K562 (cell line): ENCODE measurements at regions not wholly inside any gene's neighbourhood (a gene's known extent, or its start where the extent isn't known, plus 50 kb on each side); places are given as distances from the start of the nearest gene placed in this dataset.

ENCODE experiments used
- ATAC-seq: fragments of 200-7000 bp; cut with Tn5 transposase; 3 replicates; pipeline ENCODE4 v1.9.1; 2020; ENCODE audit warnings: moderate library complexity
- BruUV-seq: library from RNA; stranded (reverse); fragments of 400-500 nt; replicated peaks from 2 replicates; lab custom pipeline; 2021; lab: Mats Ljungman, UMichigan
- CTCF ChIA-PET: fragments of 300-600 bp; formaldehyde crosslinking; extraction: SDS; loops from one replicate; lab custom pipeline; 2021; ENCODE audit warnings: low intra/inter-chr PET ratio; lab: Yijun Ruan, JAX
- POLR2A ChIA-PET: fragments of 300-600, 350-650 bp; sonication (Branson Sonifier 250); formaldehyde crosslinking; extraction: SDS; loops from one replicate; lab custom pipeline; 2021; ENCODE audit warnings: antibody characterized with exemption, inconsistent platforms; lab: Yijun Ruan, JAX
- DNase-seq, 4 experiments: peaks; one replicate each; pipeline versions ENCODE4 v3.0.0 to v3.0.0-alpha.2; 2011 to 2018; ENCODE audit warnings: low spot score in 3 of 4, mixed read lengths in 3 of 4; ENCODE audit errors: extremely low read depth in 1 of 4
- FAIRE-seq: peaks from 2 replicates; lab custom pipeline; 2011; peaks lifted over from hg19 to GRCh38; lab: Jason Lieb, UNC
- H2AFZ ChIP-seq: 2 replicates; pipeline ENCODE4 v1.6.0; 2011; ENCODE audit warnings: low read depth, low read length, control low read depth, inconsistent platforms
- H3K27ac ChIP-seq: fragments of 200-600 bp; 3 replicates; pipeline ENCODE4 v1.8.0; 2011; ENCODE audit warnings: low read depth, mild to moderate bottlenecking, control low read depth, inconsistent platforms, low read length, moderate library complexity, mixed read lengths; ENCODE audit errors: extremely low read depth
- H3K27me3 ChIP-seq, 2 experiments: fragments of 300-600 bp in 1 of 2; 2 replicates in 1 of 2; 3 replicates in 1 of 2; pipeline versions ENCODE4 v1.6.0 to v1.8.0; 2011; ENCODE audit warnings: inconsistent platforms in 2 of 2, low read length in 2 of 2, mild to moderate bottlenecking in 1 of 2, mixed read lengths in 1 of 2, moderate library complexity in 1 of 2; ENCODE audit not compliant: control insufficient read depth in 2 of 2, insufficient read depth in 2 of 2
- H3K36me3 ChIP-seq: fragments of 300-600 bp; 3 replicates; pipeline ENCODE4 v1.8.0; 2011; ENCODE audit warnings: mild to moderate bottlenecking, low read length, inconsistent platforms; ENCODE audit not compliant: control insufficient read depth, insufficient read depth
- H3K4me1 ChIP-seq, 2 experiments: fragments of 200-600 bp in 1 of 2; replicated peaks in 1 of 2; 2 replicates in 1 of 2; 3 replicates in 1 of 2; pipeline versions ENCODE4 v1.5.1 to v1.8.0; 2011; ENCODE audit warnings: inconsistent platforms in 2 of 2, low read length in 2 of 2, mild to moderate bottlenecking in 1 of 2, mixed read lengths in 1 of 2, moderate library complexity in 1 of 2; ENCODE audit not compliant: control insufficient read depth in 2 of 2, insufficient read depth in 2 of 2
- H3K4me2 ChIP-seq: 2 replicates; pipeline ENCODE4 v1.6.1; 2011; ENCODE audit warnings: low read length, control low read depth, inconsistent platforms, mixed read lengths; ENCODE audit not compliant: insufficient read depth
- H3K4me3 ChIP-seq: fragments of 200-600 bp; sonication (generic), shearing (Covaris generic); 2 replicates; pipeline ENCODE4 v1.5.1; 2016; ENCODE audit warnings: control low read depth, inconsistent platforms
- H3K79me2 ChIP-seq: fragments of 200-600 bp; 3 replicates; pipeline ENCODE4 v1.8.0; 2011; ENCODE audit warnings: low read length, inconsistent platforms; ENCODE audit not compliant: control insufficient read depth, insufficient read depth
- H3K9ac ChIP-seq, 2 experiments: 2 replicates each; pipeline versions ENCODE4 v1.6.0 to v1.6.1; 2011; ENCODE audit warnings: low read depth in 2 of 2, low read length in 2 of 2, control low read depth in 1 of 2, inconsistent platforms in 1 of 2, mild to moderate bottlenecking in 1 of 2, mixed read lengths in 1 of 2; ENCODE audit not compliant: insufficient read depth in 1 of 2
- H3K9me1 ChIP-seq: one replicate; pipeline ENCODE4 v1.6.0; 2011; ENCODE audit warnings: inconsistent platforms, mild to moderate bottlenecking, low read length, moderate library complexity; ENCODE audit not compliant: control insufficient read depth, insufficient read depth
- H3K9me3 ChIP-seq: replicated peaks from 2 replicates; pipeline ENCODE4 v1.5.1; 2011; ENCODE audit warnings: low read depth, low read length, inconsistent platforms; ENCODE audit not compliant: control insufficient read depth, insufficient read depth
- H4K20me1 ChIP-seq: replicated peaks from 2 replicates; pipeline ENCODE4 v1.6.1; 2011; ENCODE audit warnings: low read length, inconsistent platforms, mixed read lengths; ENCODE audit not compliant: control insufficient read depth, insufficient read depth
- BHLHE40 ChIP-seq: IDR thresholded peaks from 2 replicates; pipeline ENCODE4 v1.6.1; 2011; ENCODE audit warnings: low read length, improper control_type of control experiment
- CEBPB ChIP-seq: fragments of 450-650 bp; IDR thresholded peaks from 2 replicates; pipeline ENCODE4 v1.6.1; 2016; ENCODE audit warnings: missing genetic modification characterization, missing compliant biosample characterization
- ELF2 ChIP-seq: fragments of 250-450 bp; sonication (Bioruptor Pico); IDR thresholded peaks from 2 replicates; pipeline ENCODE4 v1.5.0; 2021; ENCODE audit warnings: mild to moderate bottlenecking
- GATA2 ChIP-seq: sonication (generic); formaldehyde crosslinking; IDR thresholded peaks from 2 replicates; pipeline ENCODE4 v1.4.0; 2020; ENCODE audit warnings: mild to moderate bottlenecking, missing genetic modification reagents
- MTA3 ChIP-seq: fragments of 450-650 bp; formaldehyde crosslinking; IDR thresholded peaks from 2 replicates; pipeline ENCODE4 v1.6.1; 2017; ENCODE audit warnings: mild to moderate bottlenecking, borderline replicate concordance
- PCBP2 ChIP-seq: fragments of 200-400 bp; formaldehyde crosslinking; IDR thresholded peaks from 2 replicates; pipeline ENCODE4 v1.6.1; 2018; ENCODE audit warnings: low read length, low read depth, mild to moderate bottlenecking, moderate library complexity; ENCODE audit not compliant: poor library complexity, severe bottlenecking
- RFX7 ChIP-seq: fragments of 250-450 bp; sonication (Bioruptor Pico); IDR thresholded peaks from 2 replicates; pipeline ENCODE4 v1.5.1; 2021; ENCODE audit warnings: mild to moderate bottlenecking
- SMAD4 ChIP-seq: fragments of 250-450 bp; sonication (Bioruptor Pico); conservative IDR thresholded peaks from 2 replicates; pipeline ENCODE4 v1.8.0; 2021; ENCODE audit warnings: inconsistent platforms, mild to moderate bottlenecking, moderate library complexity
- ZKSCAN8 ChIP-seq: fragments of 200-800 bp; sonication (Bioruptor generic); IDR thresholded peaks from 2 replicates; pipeline ENCODE4 v1.6.1; 2016; ENCODE audit warnings: missing genetic modification characterization, missing compliant biosample characterization
- WGBS: fragments of 100-300 bp; shearing (Covaris generic); methylation state at CpG from one replicate; pipeline ENCODE4 v1.1.6; 2016; ENCODE audit warnings: low coverage, mixed read lengths; ENCODE audit not compliant: insufficient coverage; ENCODE audit errors: missing lambda C conversion rate; 5-methylcytosine and 5-hydroxymethylcytosine counted together
- in situ Hi-C: fragments of 300-500 bp; cut with MboI; formaldehyde crosslinking; loops from 4 replicates; pipeline ENCODE4 v1.15.0; 2018; ENCODE audit warnings: inconsistent platforms, mixed read lengths
- intact Hi-C: fragments of 100-400 bp; cut with micrococcal nuclease; formaldehyde crosslinking; loops from 2 replicates; pipeline ENCODE4 v1.14.2; 2022
- TF ChIP-seq, protein P1 (sequence below): sonication (generic); formaldehyde crosslinking; IDR thresholded peaks from 2 replicates; pipeline ENCODE4 v1.8.1; 2023; ENCODE audit warnings: mild to moderate bottlenecking, missing genetic modification reagents
- TF ChIP-seq, protein P2 (sequence below): fragments of 250-450 bp; sonication (Bioruptor Pico); IDR thresholded peaks from 2 replicates; pipeline ENCODE4 v1.8.0; 2022; ENCODE audit warnings: inconsistent platforms, mild to moderate bottlenecking, moderate library complexity, borderline replicate concordance

DNA sequence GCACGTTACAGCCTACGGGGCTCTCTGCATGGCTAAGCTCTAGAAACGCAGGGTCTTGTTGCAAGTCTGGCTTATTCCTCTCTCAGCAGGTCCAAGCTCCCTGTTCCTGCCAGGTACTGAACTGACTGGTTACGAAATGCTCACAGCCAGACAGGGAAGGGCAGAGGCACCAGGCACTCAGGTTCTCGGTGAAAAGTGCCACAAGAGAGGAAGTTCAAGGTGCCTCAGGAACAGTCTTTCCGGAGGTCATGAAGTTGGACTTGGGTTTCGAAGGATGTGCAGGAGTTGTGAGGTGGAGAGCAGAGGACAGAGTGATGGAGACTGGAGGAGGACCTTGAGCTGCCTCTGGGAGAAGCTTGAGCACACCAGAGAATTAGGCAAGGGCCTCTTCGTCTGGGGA is 124.7 kb upstream of the GSE1 start:
- in situ Hi-C loops (no loop called here), intact Hi-C loops (no loop called here)
- peaks cover 10% of the 10 kb centered on the region; the same call in 1 of the 2 replicates for H4K20me1 ChIP-seq
- H3K4me1 ChIP-seq: peaks cover 18 to 64% of the 10 kb centered on the region in 2 experiments
- no peak overlapping the region for H3K9ac ChIP-seq
- ATAC-seq (no peak), DNase-seq (no peak), FAIRE-seq (no peak)
- no peak overlapping the region for H3K4me3 ChIP-seq
- no peaks in the 10 kb centered on the region for H3K9me1 ChIP-seq
- H3K4me2 ChIP-seq: no peak overlapping the region
- H2AFZ ChIP-seq: no peak overlapping the region
- BruUV-seq: no TSS peak
- peaks cover 27% of the 10 kb centered on the region for H3K79me2 ChIP-seq
- no peak for TF ChIP-seq BHLHE40
- peak; percentile 34; the same call in 1 of the 2 replicates for TF ChIP-seq CEBPB (tag)
- no peak for TF ChIP-seq ZKSCAN8
- CTCF ChIA-PET: no interaction called here
- POLR2A ChIA-PET: interaction anchor here (0.5 to 1.8 kb wide), 3 partner anchors 11 to 187 kb away, joined by 3 to 8 read pairs (median 3); no protein-coding TSS in a partner anchor
- no peak overlapping the region for H3K27ac ChIP-seq
- H3K9me3 ChIP-seq: no peaks in the 10 kb centered on the region
- H3K36me3 ChIP-seq: peaks cover 3% of the 10 kb centered on the region; the same call in 2 of the 3 replicates
- 73% methylated on average over 8 of the region's 8 CpGs for WGBS
- H3K27me3 ChIP-seq: no peaks in the 10 kb centered on the region

DNA sequence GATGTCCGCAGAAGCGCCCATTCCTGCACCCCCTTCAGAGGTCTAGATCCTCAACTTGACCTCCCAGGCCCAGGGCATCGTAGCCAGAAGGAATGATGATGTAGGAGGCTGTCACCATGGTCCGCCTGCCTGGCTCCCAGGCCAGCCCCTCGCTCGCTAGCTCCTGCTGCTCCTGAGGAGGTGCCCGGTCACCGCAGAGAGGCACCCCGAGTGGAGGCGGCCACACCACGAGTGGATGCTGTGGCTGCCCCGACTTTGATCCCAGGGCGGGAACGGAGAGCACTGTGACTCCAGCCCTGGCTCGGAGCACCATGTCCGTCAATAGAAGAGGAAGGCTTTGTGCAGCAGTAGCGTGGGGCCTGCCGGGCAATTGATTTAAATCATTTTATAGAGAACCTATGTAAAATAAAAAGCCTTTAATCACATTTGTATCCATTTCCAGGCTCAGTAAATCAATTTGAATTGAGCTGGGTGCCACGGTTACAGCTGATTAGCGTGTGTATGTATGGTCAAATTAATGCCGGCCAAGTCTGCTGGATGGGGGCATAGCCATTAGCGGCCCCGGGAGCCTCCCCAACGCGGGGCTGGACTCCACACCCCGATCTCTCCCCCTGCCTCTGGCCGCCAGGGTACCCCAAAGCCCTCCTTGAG is 122.6 kb upstream of the GSE1 start:
- Histone ChIP-seq H3K4me1 (peaks cover 18 to 54% of the 10 kb centered on the region in 2 experiments), H3K4me2 (no peak overlapping the region), H3K9me1 (no peaks in the 10 kb centered on the region), H3K36me3 (peaks cover 3% of the 10 kb centered on the region; the same call in 1 of the 3 replicates), H3K9ac (peak overlapping the region in 1 of 2 experiments; percentile 15; a peak in 1 of 4 replicates), H3K9me3 (no peaks in the 10 kb centered on the region), H3K27me3 (no peaks in the 10 kb centered on the region), H4K20me1 (peaks cover 8% of the 10 kb centered on the region; the same call in 1 of the 2 replicates), H3K79me2 (peaks cover 34% of the 10 kb centered on the region), H3K4me3 (no peak overlapping the region), H2AFZ (no peak overlapping the region), H3K27ac (no peak overlapping the region)
- in situ Hi-C loops (no loop called here), intact Hi-C loops (loop anchor here (1.0 to 2.0 kb wide), 2 partner anchors 62 to 117 kb away; no protein-coding TSS in a partner anchor)
- POLR2A ChIA-PET: interaction anchor here (0.6 to 1.4 kb wide), 7 partner anchors 9 to 144 kb away, joined by 3 to 9 read pairs (median 3); no protein-coding TSS in a partner anchor
- DNase-seq: no peak
- WGBS: 82% methylated on average over 24 of the region's 27 CpGs
- no peak for FAIRE-seq
- BruUV-seq: no TSS peak
- no peak for ATAC-seq
- CTCF ChIA-PET: interaction anchor here (0.7 to 1.8 kb wide), 5 partner anchors 51 to 120 kb away, joined by 3 to 6 read pairs (median 4); no protein-coding TSS in a partner anchor
- TF ChIP-seq GATA2 (CRISPR knock-in tag): 0 out of 2 replicates have a peak, but pooled peaks have one; percentile 17
- TF ChIP-seq PCBP2: no peak
- TF ChIP-seq, protein P1, sequence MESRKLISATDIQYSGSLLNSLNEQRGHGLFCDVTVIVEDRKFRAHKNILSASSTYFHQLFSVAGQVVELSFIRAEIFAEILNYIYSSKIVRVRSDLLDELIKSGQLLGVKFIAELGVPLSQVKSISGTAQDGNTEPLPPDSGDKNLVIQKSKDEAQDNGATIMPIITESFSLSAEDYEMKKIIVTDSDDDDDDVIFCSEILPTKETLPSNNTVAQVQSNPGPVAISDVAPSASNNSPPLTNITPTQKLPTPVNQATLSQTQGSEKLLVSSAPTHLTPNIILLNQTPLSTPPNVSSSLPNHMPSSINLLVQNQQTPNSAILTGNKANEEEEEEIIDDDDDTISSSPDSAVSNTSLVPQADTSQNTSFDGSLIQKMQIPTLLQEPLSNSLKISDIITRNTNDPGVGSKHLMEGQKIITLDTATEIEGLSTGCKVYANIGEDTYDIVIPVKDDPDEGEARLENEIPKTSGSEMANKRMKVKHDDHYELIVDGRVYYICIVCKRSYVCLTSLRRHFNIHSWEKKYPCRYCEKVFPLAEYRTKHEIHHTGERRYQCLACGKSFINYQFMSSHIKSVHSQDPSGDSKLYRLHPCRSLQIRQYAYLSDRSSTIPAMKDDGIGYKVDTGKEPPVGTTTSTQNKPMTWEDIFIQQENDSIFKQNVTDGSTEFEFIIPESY (CRISPR knock-in tag): peak; percentile 94
- TF ChIP-seq, protein P2, sequence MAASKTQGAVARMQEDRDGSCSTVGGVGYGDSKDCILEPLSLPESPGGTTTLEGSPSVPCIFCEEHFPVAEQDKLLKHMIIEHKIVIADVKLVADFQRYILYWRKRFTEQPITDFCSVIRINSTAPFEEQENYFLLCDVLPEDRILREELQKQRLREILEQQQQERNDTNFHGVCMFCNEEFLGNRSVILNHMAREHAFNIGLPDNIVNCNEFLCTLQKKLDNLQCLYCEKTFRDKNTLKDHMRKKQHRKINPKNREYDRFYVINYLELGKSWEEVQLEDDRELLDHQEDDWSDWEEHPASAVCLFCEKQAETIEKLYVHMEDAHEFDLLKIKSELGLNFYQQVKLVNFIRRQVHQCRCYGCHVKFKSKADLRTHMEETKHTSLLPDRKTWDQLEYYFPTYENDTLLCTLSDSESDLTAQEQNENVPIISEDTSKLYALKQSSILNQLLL (CRISPR knock-in tag): no peak
- 0 out of 2 replicates have a peak, but pooled peaks have one; percentile 23 for TF ChIP-seq MTA3
- 0 out of 2 replicates have a peak, but pooled peaks have one; percentile 50 for TF ChIP-seq SMAD4 (CRISPR knock-in tag)
- TF ChIP-seq ELF2 (CRISPR knock-in tag): no peak
- no peak for TF ChIP-seq RFX7 (CRISPR knock-in tag)
